H1 (cell line): ENCODE measurements at regions not wholly inside any gene's neighbourhood (a gene's known extent, or its start where the extent isn't known, plus 50 kb on each side); places are given as distances from the start of the nearest gene placed in this dataset.

ENCODE experiments used
- CTCF ChIA-PET: fragments of 300-600 bp; sonication (Branson Sonifier 250); formaldehyde crosslinking; loops from one replicate; lab custom pipeline; 2021; ENCODE audit not compliant: partially characterized antibody; lab: Charles Lee
- POLR2A ChIA-PET: fragments of 300-600 bp; sonication (Branson Sonifier 250); formaldehyde crosslinking; loops from one replicate; lab custom pipeline; 2021; ENCODE audit warnings: inconsistent platforms; ENCODE audit not compliant: partially characterized antibody; lab: Charles Lee
- DNase-seq, 2 experiments: peaks; one replicate each; pipeline versions ENCODE4 v3.0.0 to v3.0.0-alpha.2; 2010 to 2022; ENCODE audit warnings: low spot score in 2 of 2, low read depth in 1 of 2, mixed read lengths in 1 of 2
- FAIRE-seq: peaks from 2 replicates; lab custom pipeline; 2011; peaks lifted over from hg19 to GRCh38; lab: Jason Lieb, UNC
- H2AFZ ChIP-seq: 2 replicates; pipeline ENCODE4 v1.8.1; 2012; ENCODE audit warnings: low read length, inconsistent platforms
- H2AK5ac ChIP-seq: 2 replicates; pipeline ENCODE4 v1.6.1; 2013; ENCODE audit warnings: low read depth, low read length
- H2BK120ac ChIP-seq: replicated peaks from 2 replicates; pipeline ENCODE3; 2013; ENCODE audit warnings: low read depth, low read length, inconsistent platforms
- H2BK12ac ChIP-seq: 2 replicates; pipeline ENCODE4 v1.6.1; 2013; ENCODE audit warnings: low read depth, low read length
- H2BK15ac ChIP-seq: 2 replicates; pipeline ENCODE4 v1.6.1; 2013; ENCODE audit warnings: low read length
- H2BK20ac ChIP-seq: 2 replicates; pipeline ENCODE4 v1.6.1; 2013; ENCODE audit warnings: low read length
- H2BK5ac ChIP-seq: 2 replicates; pipeline ENCODE4 v1.6.1; 2013; ENCODE audit warnings: low read depth, low read length
- H3K14ac ChIP-seq: 2 replicates; pipeline ENCODE4 v1.6.1; 2013; ENCODE audit warnings: inconsistent platforms; ENCODE audit not compliant: insufficient read length
- H3K18ac ChIP-seq: 2 replicates; pipeline ENCODE4 v1.6.1; 2013; ENCODE audit warnings: low read length; ENCODE audit errors: extremely low read depth
- H3K23ac ChIP-seq: 2 replicates; pipeline ENCODE4 v1.6.1; 2013; ENCODE audit warnings: inconsistent platforms; ENCODE audit not compliant: insufficient read length
- H3K23me2 ChIP-seq: 2 replicates; pipeline ENCODE4 v1.6.1; 2013; ENCODE audit warnings: low read depth, low read length
- H3K27ac ChIP-seq: 2 replicates; pipeline ENCODE4 v1.6.1; 2011; ENCODE audit warnings: low read depth, low read length, inconsistent platforms
- H3K27me3 ChIP-seq, 4 experiments: replicated peaks in 1 of 4; 1 replicate in 1 of 4; 2 replicates in 3 of 4; pipeline versions ENCODE4 v1.6.1 to v1.8.1; 2011 to 2013; ENCODE audit warnings: low read length in 3 of 4, mild to moderate bottlenecking in 3 of 4, inconsistent platforms in 2 of 4, mixed read lengths in 2 of 4, moderate library complexity in 1 of 4; ENCODE audit not compliant: control insufficient read depth in 3 of 4, insufficient read depth in 3 of 4; ENCODE audit errors: extremely low read depth in 1 of 4
- H3K36me3 ChIP-seq, 4 experiments: 2 replicates each; pipeline versions ENCODE4 v1.6.1 to v1.8.1; 2011 to 2013; ENCODE audit warnings: mild to moderate bottlenecking in 4 of 4, low read length in 3 of 4, moderate library complexity in 2 of 4, control low read depth in 1 of 4, inconsistent platforms in 1 of 4; ENCODE audit not compliant: insufficient read depth in 4 of 4, control insufficient read depth in 2 of 4
- H3K4ac ChIP-seq: replicated peaks from 2 replicates; pipeline ENCODE3; 2013; ENCODE audit warnings: low read length, low read depth, mixed read lengths, inconsistent platforms; ENCODE audit not compliant: insufficient read length
- H3K4me1 ChIP-seq, 4 experiments: replicated peaks in 1 of 4; 1 replicate in 1 of 4; 2 replicates in 3 of 4; pipeline versions ENCODE4 v1.6.1 to v1.8.1; 2011 to 2013; ENCODE audit warnings: low read length in 3 of 4, inconsistent platforms in 2 of 4, mixed read lengths in 1 of 4; ENCODE audit not compliant: insufficient read depth in 4 of 4, control insufficient read depth in 3 of 4
- H3K4me2 ChIP-seq, 2 experiments: 2 replicates each; pipeline versions ENCODE4 v1.6.1 to v1.8.1; 2011 to 2013; ENCODE audit warnings: low read depth in 2 of 2, low read length in 2 of 2, control low read depth in 1 of 2, inconsistent platforms in 1 of 2, mild to moderate bottlenecking in 1 of 2; ENCODE audit not compliant: insufficient read depth in 1 of 2
- H3K4me3 ChIP-seq, 4 experiments: fragments of 200-600, 300-600 bp in 1 of 4; sonication (generic), shearing (Covaris generic), sonication (Bioruptor Twin) in 1 of 4; 2 replicates each; pipeline versions ENCODE4 v1.5.1 to v1.8.1; 2011 to 2016; ENCODE audit warnings: low read length in 4 of 4, low read depth in 3 of 4, control low read depth in 2 of 4, inconsistent platforms in 2 of 4, mild to moderate bottlenecking in 2 of 4, mixed read lengths in 1 of 4, moderate library complexity in 1 of 4; ENCODE audit not compliant: insufficient read depth in 2 of 4; ENCODE audit errors: extremely low read depth in 1 of 4
- H3K56ac ChIP-seq: replicated peaks from 2 replicates; pipeline ENCODE3; 2013; ENCODE audit warnings: low read depth, mild to moderate bottlenecking, mixed read lengths, low read length, inconsistent platforms; ENCODE audit not compliant: insufficient read length
- H3K79me1 ChIP-seq: 2 replicates; pipeline ENCODE4 v1.6.1; 2013; ENCODE audit warnings: low read depth, low read length, control low read depth
- H3K79me2 ChIP-seq, 2 experiments: 2 replicates each; pipeline versions ENCODE4 v1.6.1 to v1.8.1; 2012 to 2013; ENCODE audit warnings: low read length in 2 of 2, mild to moderate bottlenecking in 2 of 2, inconsistent platforms in 1 of 2; ENCODE audit not compliant: insufficient read depth in 2 of 2, control insufficient read depth in 1 of 2
- H3K9ac ChIP-seq, 4 experiments: replicated peaks in 1 of 4; 1 replicate in 1 of 4; 2 replicates in 3 of 4; pipeline versions ENCODE4 v1.6.1 to v1.8.1; 2011 to 2013; ENCODE audit warnings: low read depth in 3 of 4, low read length in 3 of 4, control low read depth in 2 of 4, mild to moderate bottlenecking in 2 of 4, moderate library complexity in 2 of 4, inconsistent platforms in 1 of 4; ENCODE audit errors: extremely low read depth in 1 of 4
- H3K9me3 ChIP-seq, 2 experiments: 2 replicates each; pipeline versions ENCODE4 v1.6.1 to v1.8.1; 2012 to 2013; ENCODE audit warnings: mild to moderate bottlenecking in 2 of 2, moderate library complexity in 2 of 2, control low read depth in 1 of 2, inconsistent platforms in 1 of 2, low read depth in 1 of 2, low read length in 1 of 2, mixed read lengths in 1 of 2; ENCODE audit not compliant: insufficient read depth in 2 of 2
- H4K20me1 ChIP-seq, 2 experiments: replicated peaks in 1 of 2; 2 replicates each; pipeline versions ENCODE3 to v1.8.1; 2011 to 2013; ENCODE audit warnings: inconsistent platforms in 2 of 2, low read length in 2 of 2, mild to moderate bottlenecking in 1 of 2; ENCODE audit not compliant: insufficient read depth in 2 of 2, control insufficient read depth in 1 of 2
- H4K5ac ChIP-seq: 2 replicates; pipeline ENCODE4 v1.6.1; 2013; ENCODE audit warnings: low read length, low read depth, mixed read lengths, inconsistent platforms; ENCODE audit not compliant: insufficient read length
- H4K8ac ChIP-seq: 2 replicates; pipeline ENCODE4 v1.8.0; 2013; ENCODE audit warnings: mild to moderate bottlenecking, moderate library complexity, low read length, inconsistent platforms; ENCODE audit not compliant: insufficient read depth; ENCODE audit errors: extremely low read depth
- H4K91ac ChIP-seq: replicated peaks from 2 replicates; pipeline ENCODE3; 2013; ENCODE audit warnings: low read length, mixed read lengths, inconsistent platforms; ENCODE audit not compliant: insufficient read length
- ASH2L ChIP-seq: fragments of 200-600, 300-600 bp; sonication (generic); IDR thresholded peaks from one replicate; pipeline ENCODE4 v1.7.1; 2017; ENCODE audit warnings: low read length
- CTBP2 ChIP-seq: IDR thresholded peaks from 2 replicates; pipeline ENCODE4 v1.7.0; 2011; ENCODE audit warnings: borderline replicate concordance, mild to moderate bottlenecking, moderate library complexity, mixed read lengths, low read length; ENCODE audit not compliant: insufficient read depth, insufficient read length
- EGR1 ChIP-seq: IDR thresholded peaks from 2 replicates; pipeline ENCODE4 v1.6.1; 2011; ENCODE audit warnings: low read depth, low read length, borderline replicate concordance
- FOSL1 ChIP-seq: IDR thresholded peaks from 2 replicates; pipeline ENCODE4 v1.6.1; 2011; ENCODE audit warnings: mild to moderate bottlenecking, low read depth, low read length, moderate library complexity; ENCODE audit not compliant: insufficient read depth
- SP4 ChIP-seq: IDR thresholded peaks from 2 replicates; pipeline ENCODE4 v1.6.1; 2012; ENCODE audit warnings: low read length, inconsistent platforms
- TAF1 ChIP-seq: IDR thresholded peaks from 2 replicates; pipeline ENCODE4 v1.6.1; 2011; ENCODE audit warnings: mild to moderate bottlenecking, low read depth, low read length
- TAF7 ChIP-seq: optimal IDR thresholded peaks from 2 replicates; pipeline ENCODE3; 2011; ENCODE audit warnings: low read depth, mild to moderate bottlenecking, inconsistent platforms, low read length, moderate library complexity, borderline replicate concordance
- WGBS, 2 experiments: shearing (Covaris generic) in 1 of 2; methylation state at CpG; one replicate each; pipeline versions ENCODE4 v1.1.6 to v1.1.7; 2013 to 2015; ENCODE audit warnings: low lambda C conversion rate in 2 of 2, mixed read lengths in 2 of 2, inconsistent platforms in 1 of 2, low coverage in 1 of 2, missing lambda C conversion rate in 1 of 2; ENCODE audit not compliant: insufficient replicate concordance in 2 of 2, insufficient coverage in 1 of 2, insufficient read length in 1 of 2; ENCODE audit errors: extremely low coverage in 1 of 2, missing lambda C conversion rate in 1 of 2; 5-methylcytosine and 5-hydroxymethylcytosine counted together
- TF ChIP-seq, protein P1 (sequence below): IDR thresholded peaks from 2 replicates; pipeline ENCODE4 v1.6.1; 2012; ENCODE audit warnings: inconsistent platforms
- TF ChIP-seq, protein P2 (sequence below): IDR thresholded peaks from 2 replicates; pipeline ENCODE4 v1.6.1; 2011; ENCODE audit warnings: low read length, improper control_type of control experiment

GRCh38 chr22:46087816-46088277, 62.5 kb upstream of the PPARA start:
- Histone ChIP-seq H2BK15ac (no peak overlapping the region), H3K36me3 (no peaks in the 10 kb centered on the region), H3K4me2 (no peak overlapping the region), H3K4ac (no peak overlapping the region), H3K18ac (no peak overlapping the region), H4K20me1 (peaks cover 4 to 5% of the 10 kb centered on the region in 2 experiments), H4K91ac (no peak overlapping the region), H2AK5ac (no peak overlapping the region), H2BK120ac (no peak overlapping the region), H2BK5ac (no peak overlapping the region), H2BK20ac (no peak overlapping the region), H3K9ac (no peak overlapping the region), H3K14ac (no peak overlapping the region), H4K5ac (no peak overlapping the region), H4K8ac (peak overlapping the region; percentile 70; the same call in 1 of the 2 replicates), H3K4me3 (no peak overlapping the region), H3K56ac (no peak overlapping the region), H3K9me3 (no peaks in the 10 kb centered on the region), H2AFZ (no peak overlapping the region), H3K79me1 (peaks cover 4% of the 10 kb centered on the region; the same call in 1 of the 2 replicates), H3K27ac (no peak overlapping the region), H2BK12ac (no peak overlapping the region), H3K79me2 (peaks cover 0 to 22% of the 10 kb centered on the region in 2 experiments; a peak in 2 of 4 replicates), H3K23me2 (no peaks in the 10 kb centered on the region), H3K4me1 (no peaks in the 10 kb centered on the region; a peak in 1 of 7 replicates), H3K23ac (no peak overlapping the region), H3K27me3 (no peaks in the 10 kb centered on the region)
- FAIRE-seq (no peak), DNase-seq (no peak)
- WGBS, 2 experiments: 93% methylated on average over 19 of the region's 22 CpGs; no CpG with 5 or more reads in 1 of the 2 experiments
- CTCF ChIA-PET: interaction anchor here (1.5 to 2.0 kb wide), 3 partner anchors 23 to 92 kb away, joined by 4 to 7 read pairs (median 4); no protein-coding TSS in a partner anchor
- POLR2A ChIA-PET: interaction anchor here (1.0 kb wide), 1 partner anchor 10 kb away, joined by 3 read pairs; no protein-coding TSS in a partner anchor
- TF ChIP-seq ASH2L: no peak
- TF ChIP-seq TAF7: no peak
- no peak for TF ChIP-seq CTBP2
- TF ChIP-seq SP4: no peak
- TF ChIP-seq FOSL1: no peak
- TF ChIP-seq TAF1: no peak
- TF ChIP-seq EGR1: no peak
- TF ChIP-seq, protein P1, sequence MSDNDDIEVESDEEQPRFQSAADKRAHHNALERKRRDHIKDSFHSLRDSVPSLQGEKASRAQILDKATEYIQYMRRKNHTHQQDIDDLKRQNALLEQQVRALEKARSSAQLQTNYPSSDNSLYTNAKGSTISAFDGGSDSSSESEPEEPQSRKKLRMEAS: no peak
- TF ChIP-seq, protein P2, sequence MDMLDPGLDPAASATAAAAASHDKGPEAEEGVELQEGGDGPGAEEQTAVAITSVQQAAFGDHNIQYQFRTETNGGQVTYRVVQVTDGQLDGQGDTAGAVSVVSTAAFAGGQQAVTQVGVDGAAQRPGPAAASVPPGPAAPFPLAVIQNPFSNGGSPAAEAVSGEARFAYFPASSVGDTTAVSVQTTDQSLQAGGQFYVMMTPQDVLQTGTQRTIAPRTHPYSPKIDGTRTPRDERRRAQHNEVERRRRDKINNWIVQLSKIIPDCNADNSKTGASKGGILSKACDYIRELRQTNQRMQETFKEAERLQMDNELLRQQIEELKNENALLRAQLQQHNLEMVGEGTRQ: no peak
